OCI-LY7 (cell line): ENCODE measurements at regions not wholly inside any gene's neighbourhood (a gene's known extent, or its start where the extent isn't known, plus 50 kb on each side); places are given as distances from the start of the nearest gene placed in this dataset.

Source experiments
- BruUV-seq: library from RNA; stranded (reverse); fragments of 400-500 nt; replicated peaks from 2 replicates; lab custom pipeline; 2021; lab: Mats Ljungman, UMichigan
- CTCF ChIA-PET: fragments of 300-600 bp; sonication (Branson Sonifier 250); formaldehyde crosslinking; loops from one replicate; lab custom pipeline; 2022; ENCODE audit warnings: antibody characterized with exemption; ENCODE audit not compliant: unreplicated experiment; lab: Charles Lee
- POLR2A ChIA-PET: fragments of 300-600 bp; sonication (Branson Sonifier 250); formaldehyde crosslinking; loops from one replicate; lab custom pipeline; 2022; ENCODE audit warnings: antibody characterized with exemption; lab: Charles Lee
- DNase-seq: peaks from one replicate; pipeline ENCODE4 v3.0.0-alpha.2; 2015; ENCODE audit warnings: low spot score
- H2AFZ ChIP-seq: fragments of 200-600 bp; sonication (generic), shearing (Covaris generic); 2 replicates; pipeline ENCODE4 v1.6.1; 2014; ENCODE audit warnings: mild to moderate bottlenecking, antibody characterized with exemption, low read length, moderate library complexity
- H3K27ac ChIP-seq: fragments of 200-600 bp; sonication (generic); 2 replicates; pipeline ENCODE4 v1.5.1; 2014; ENCODE audit warnings: mixed run types, low read depth, mild to moderate bottlenecking, moderate library complexity, low read length, inconsistent platforms; ENCODE audit not compliant: poor library complexity, severe bottlenecking
- H3K36me3 ChIP-seq: fragments of 200-600 bp; sonication (generic); 2 replicates; pipeline ENCODE4 v1.6.1; 2014; ENCODE audit warnings: mild to moderate bottlenecking, antibody characterized with exemption, low read length, moderate library complexity, mixed read lengths; ENCODE audit not compliant: insufficient read depth
- H3K4me1 ChIP-seq: fragments of 200-600 bp; sonication (generic); 2 replicates; pipeline ENCODE4 v1.5.1; 2014; ENCODE audit warnings: mild to moderate bottlenecking, low read length; ENCODE audit not compliant: insufficient read depth, poor library complexity, severe bottlenecking
- H3K4me2 ChIP-seq: fragments of 200-600 bp; sonication (generic); 2 replicates; pipeline ENCODE4 v1.6.1; 2014; ENCODE audit warnings: mild to moderate bottlenecking, low read length
- H3K4me3 ChIP-seq: fragments of 200-600 bp; sonication (generic); 2 replicates; pipeline ENCODE4 v1.5.1; 2014; ENCODE audit warnings: mild to moderate bottlenecking, low read depth, low read length; ENCODE audit not compliant: poor library complexity, severe bottlenecking
- H3K79me2 ChIP-seq: fragments of 200-600 bp; sonication (generic); 2 replicates; pipeline ENCODE4 v1.6.1; 2016; ENCODE audit warnings: low read depth, mild to moderate bottlenecking, low read length, moderate library complexity, mixed read lengths; ENCODE audit not compliant: insufficient read depth
- H3K9me2 ChIP-seq: fragments of 200-600 bp; sonication (generic); 2 replicates; pipeline ENCODE4 v1.6.1; 2016; ENCODE audit warnings: mild to moderate bottlenecking, low read length, mixed read lengths; ENCODE audit not compliant: insufficient read depth
- H3K9me3 ChIP-seq: fragments of 200-600 bp; sonication (generic); 2 replicates; pipeline ENCODE4 v1.6.1; 2014; ENCODE audit warnings: mild to moderate bottlenecking, mixed run types, low read length, mixed read lengths
- H4K20me1 ChIP-seq: fragments of 200-600 bp; sonication (generic); 2 replicates; pipeline ENCODE4 v1.6.1; 2014; ENCODE audit warnings: mild to moderate bottlenecking, antibody characterized with exemption, low read length, moderate library complexity, mixed read lengths; ENCODE audit not compliant: insufficient read depth
- CTCF ChIP-seq: fragments of 200-600 bp; sonication (generic); conservative IDR thresholded peaks from 2 replicates; pipeline ENCODE4 v1.5.1; 2014; ENCODE audit warnings: mild to moderate bottlenecking, antibody characterized with exemption, low read length, moderate library complexity, mixed read lengths
- EZH2phosphoT487 ChIP-seq: fragments of 200-600 bp; sonication (generic); IDR thresholded peaks from 2 replicates; pipeline ENCODE4 v1.6.1; 2018; ENCODE audit warnings: low read depth, borderline replicate concordance, mild to moderate bottlenecking, mixed run types, antibody characterized with exemption, low read length, moderate library complexity, mixed read lengths
- intact Hi-C: fragments of 100-400 bp; cut with micrococcal nuclease; formaldehyde crosslinking; loops from one replicate; pipeline ENCODE4 v1.10.0; 2022; ENCODE audit not compliant: unreplicated experiment

GRCh38 chr6:100134297-100134696 is 140.3 kb upstream of the MCHR2 start:
- ChIA-PET CTCF (no interaction called here), POLR2A (interaction anchor here (0.7 kb wide), 1 partner anchor 71 kb away, joined by 7 read pairs; no protein-coding TSS in a partner anchor)
- no TSS peak for BruUV-seq
- H3K9me2 ChIP-seq, result no peaks in the 10 kb centered on the region
- no peak for DNase-seq
- TF ChIP-seq CTCF, result no peak
- no peak for TF ChIP-seq EZH2phosphoT487
- H4K20me1 ChIP-seq, result no peaks in the 10 kb centered on the region
- H3K4me2 ChIP-seq, result no peak overlapping the region
- intact Hi-C loops, result no loop called here
- H3K4me1 ChIP-seq, result no peaks in the 10 kb centered on the region
- no peaks in the 10 kb centered on the region for H3K36me3 ChIP-seq
- H3K4me3 ChIP-seq, result no peak overlapping the region
- H2AFZ ChIP-seq, result no peak overlapping the region
- H3K79me2 ChIP-seq, result no peaks in the 10 kb centered on the region
- no peak overlapping the region for H3K27ac ChIP-seq
- no peaks in the 10 kb centered on the region for H3K9me3 ChIP-seq

- Histone ChIP-seq H3K4me1 (no peaks in the 10 kb centered on the region), H3K27ac (no peak overlapping the region), H3K4me2 (no peak overlapping the region), H3K79me2 (no peaks in the 10 kb centered on the region), H3K4me3 (no peak overlapping the region), H2AFZ (no peak overlapping the region), H3K36me3 (no peaks in the 10 kb centered on the region), H3K9me3 (no peaks in the 10 kb centered on the region), H3K9me2 (no peaks in the 10 kb centered on the region), H4K20me1 (no peaks in the 10 kb centered on the region)
- intact Hi-C loops, result no loop called here
- CTCF ChIA-PET, result no interaction called here
- TF ChIP-seq CTCF (no peak), EZH2phosphoT487 (no peak)
- POLR2A ChIA-PET, result no interaction called here
- no TSS peak for BruUV-seq
- no peak for DNase-seq
These were observed 138.0 kb upstream of the MCHR2 start for GRCh38 chr6:100132005-100132404.

- no TSS peak for BruUV-seq
- ChIA-PET CTCF (no interaction called here), POLR2A (no interaction called here)
- intact Hi-C loops, result no loop called here
- no peaks in the 10 kb centered on the region for H3K36me3 ChIP-seq
- no peak overlapping the region for H3K27ac ChIP-seq
- DNase-seq, result no peak
- no peak overlapping the region for H3K4me2 ChIP-seq
- no peaks in the 10 kb centered on the region for H3K9me3 ChIP-seq
- no peaks in the 10 kb centered on the region for H3K79me2 ChIP-seq
- no peak overlapping the region for H2AFZ ChIP-seq
- TF ChIP-seq CTCF (no peak), EZH2phosphoT487 (no peak)
- H3K4me3 ChIP-seq, result no peak overlapping the region
- no peaks in the 10 kb centered on the region for H3K9me2 ChIP-seq
- no peaks in the 10 kb centered on the region for H3K4me1 ChIP-seq
- H4K20me1 ChIP-seq, result no peaks in the 10 kb centered on the region
These were observed 136.6 kb upstream of the MCHR2 start for GRCh38 chr6:100130630-100131029.
